ENCODE measurements at regions not wholly inside any gene's neighbourhood (a gene's known extent, or its start where the extent isn't known, plus 50 kb on each side); places are given as distances from the start of the nearest gene placed in this dataset.

- Histone ChIP-seq H3K4me3 (no peak overlapping the region), H3K27ac (no peak overlapping the region), H3K9me3 (no peaks in the 10 kb centered on the region), H3K4me1 (no peaks in the 10 kb centered on the region), H3K27me3 (no peaks in the 10 kb centered on the region), H3K36me3 (no peaks in the 10 kb centered on the region)
- intact Hi-C loops (cut with DNase I) = no loop called here
- no peak for DNase-seq (ENCODE audit: extremely low spot score in 2 of 2)
- TF ChIP-seq POLR2A (IDR thresholded peaks at IDR 0.05) = no peak
- TF ChIP-seq POLR2AphosphoS5 (IDR thresholded peaks at IDR 0.05; ENCODE audit: insufficient read depth in 1 of 2, low read depth in 1 of 2) = no peak
- no peak for TF ChIP-seq CTCF (IDR thresholded peaks at IDR 0.05)
Observed at GRCh38 chr6:108788416-108788815, 59.8 kb upstream of the ARMC2 start.

GRCh38 chr6:108789475-108789874 lies 58.7 kb upstream of the ARMC2 start:
- TF ChIP-seq POLR2A (IDR thresholded peaks at IDR 0.05) = no peak
- TF ChIP-seq POLR2AphosphoS5 (IDR thresholded peaks at IDR 0.05; ENCODE audit: insufficient read depth in 1 of 2, low read depth in 1 of 2) = no peak
- no peak for TF ChIP-seq CTCF (IDR thresholded peaks at IDR 0.05)
- no peaks in the 10 kb centered on the region for H3K9me3 ChIP-seq
- no peak overlapping the region for H3K27ac ChIP-seq
- H3K4me3 ChIP-seq = no peak overlapping the region
- no peaks in the 10 kb centered on the region for H3K27me3 ChIP-seq
- H3K36me3 ChIP-seq = no peaks in the 10 kb centered on the region
- no peaks in the 10 kb centered on the region for H3K4me1 ChIP-seq
- no peak for DNase-seq (ENCODE audit: extremely low spot score in 2 of 2)
- intact Hi-C loops (cut with DNase I) = no loop called here

GRCh38 chr6:108791700-108792099 lies 56.5 kb upstream of the ARMC2 start:
- no peaks in the 10 kb centered on the region for H3K36me3 ChIP-seq
- H3K27me3 ChIP-seq = no peaks in the 10 kb centered on the region
- DNase-seq (ENCODE audit: extremely low spot score in 2 of 2) = no peak
- H3K4me3 ChIP-seq = no peak overlapping the region
- no peak overlapping the region for H3K27ac ChIP-seq
- intact Hi-C loops (cut with DNase I) = no loop called here
- no peaks in the 10 kb centered on the region for H3K9me3 ChIP-seq
- no peaks in the 10 kb centered on the region for H3K4me1 ChIP-seq
- no peak for TF ChIP-seq CTCF (IDR thresholded peaks at IDR 0.05)
- no peak for TF ChIP-seq POLR2AphosphoS5 (IDR thresholded peaks at IDR 0.05; ENCODE audit: insufficient read depth in 1 of 2, low read depth in 1 of 2)
- no peak for TF ChIP-seq POLR2A (IDR thresholded peaks at IDR 0.05)

- Histone ChIP-seq H3K4me3 (no peak overlapping the region), H3K4me1 (peaks cover 2% of the 10 kb centered on the region), H3K36me3 (no peaks in the 10 kb centered on the region), H3K27me3 (no peaks in the 10 kb centered on the region), H3K9me3 (no peaks in the 10 kb centered on the region), H3K27ac (no peak overlapping the region)
- DNase-seq (ENCODE audit: extremely low spot score in 2 of 2) = no peak
- TF ChIP-seq CTCF (IDR thresholded peaks at IDR 0.05) (no peak), POLR2AphosphoS5 (IDR thresholded peaks at IDR 0.05; ENCODE audit: insufficient read depth in 1 of 2, low read depth in 1 of 2) (no peak), POLR2A (IDR thresholded peaks at IDR 0.05) (no peak)
- intact Hi-C loops (cut with DNase I) = no loop called here
Observed at GRCh38 chr6:108793516-108794251, 54.5 kb upstream of the ARMC2 start.

- H3K4me3 ChIP-seq = no peak overlapping the region
- no peak for DNase-seq (ENCODE audit: extremely low spot score in 2 of 2)
- peaks cover 5% of the 10 kb centered on the region for H3K4me1 ChIP-seq
- no peaks in the 10 kb centered on the region for H3K36me3 ChIP-seq
- H3K27ac ChIP-seq = no peak overlapping the region
- no peaks in the 10 kb centered on the region for H3K27me3 ChIP-seq
- no peaks in the 10 kb centered on the region for H3K9me3 ChIP-seq
- TF ChIP-seq POLR2AphosphoS5 (IDR thresholded peaks at IDR 0.05; ENCODE audit: insufficient read depth in 1 of 2, low read depth in 1 of 2) = no peak
- TF ChIP-seq POLR2A (IDR thresholded peaks at IDR 0.05) = no peak
- TF ChIP-seq CTCF (IDR thresholded peaks at IDR 0.05) = no peak
- intact Hi-C loops (cut with DNase I) = no loop called here
Observed at GRCh38 chr6:108795122-108795521, 53.1 kb upstream of the ARMC2 start.

Data from vagina (tissue), 2 donors.